ENCODE measurements at regions not wholly inside any gene's neighbourhood (a gene's known extent, or its start where the extent isn't known, plus 50 kb on each side); places are given as distances from the start of the nearest gene placed in this dataset.

GRCh38 chr2:180145163-180145562 lies 138.1 kb upstream of the CWC22 start:
- no peak for TF ChIP-seq CTCF (IDR thresholded peaks at IDR 0.05; ENCODE audit: low read depth, low read length)
- no peak overlapping the region for H3K4me3 ChIP-seq (replicated peaks in 1 of 2; ENCODE audit: low read depth in 2 of 2, low read length in 2 of 2)
- DNase-seq (ENCODE audit: low read depth in 2 of 2) = no peak

GRCh38 chr2:180144338-180144813 lies 137.3 kb upstream of the CWC22 start:
- no peak for DNase-seq (ENCODE audit: low read depth in 2 of 2)
- H3K4me3 ChIP-seq (replicated peaks in 1 of 2; ENCODE audit: low read depth in 2 of 2, low read length in 2 of 2) = no peak overlapping the region
- TF ChIP-seq CTCF (IDR thresholded peaks at IDR 0.05; ENCODE audit: low read depth, low read length) = no peak

GRCh38 chr2:180143633-180144337 lies 136.7 kb upstream of the CWC22 start:
- TF ChIP-seq CTCF (IDR thresholded peaks at IDR 0.05; ENCODE audit: low read depth, low read length) = no peak
- DNase-seq (ENCODE audit: low read depth in 2 of 2) = no peak
- H3K4me3 ChIP-seq (replicated peaks in 1 of 2; ENCODE audit: low read depth in 2 of 2, low read length in 2 of 2) = no peak overlapping the region

- no peak for TF ChIP-seq CTCF (IDR thresholded peaks at IDR 0.05; ENCODE audit: low read depth, low read length)
- H3K4me3 ChIP-seq (replicated peaks in 1 of 2; ENCODE audit: low read depth in 2 of 2, low read length in 2 of 2) = no peak overlapping the region
- DNase-seq (ENCODE audit: low read depth in 2 of 2) = no peak
These were observed 134.5 kb upstream of the CWC22 start for GRCh38 chr2:180141600-180141999.

GRCh38 chr2:180133736-180134135 lies 126.6 kb upstream of the CWC22 start:
- no peak overlapping the region for H3K4me3 ChIP-seq (replicated peaks in 1 of 2; ENCODE audit: low read depth in 2 of 2, low read length in 2 of 2)
- TF ChIP-seq CTCF (IDR thresholded peaks at IDR 0.05; ENCODE audit: low read depth, low read length) = no peak
- DNase-seq (ENCODE audit: low read depth in 2 of 2) = no peak

GRCh38 chr2:180130403-180130802 lies 123.3 kb upstream of the CWC22 start:
- H3K4me3 ChIP-seq (replicated peaks in 1 of 2; ENCODE audit: low read depth in 2 of 2, low read length in 2 of 2) = no peak overlapping the region
- peak; percentile 5 to 58 for DNase-seq (ENCODE audit: low read depth in 2 of 2)
- no peak for TF ChIP-seq CTCF (IDR thresholded peaks at IDR 0.05; ENCODE audit: low read depth, low read length)

- H3K4me3 ChIP-seq (replicated peaks in 1 of 2; ENCODE audit: low read depth in 2 of 2, low read length in 2 of 2) = no peak overlapping the region
- no peak for TF ChIP-seq CTCF (IDR thresholded peaks at IDR 0.05; ENCODE audit: low read depth, low read length)
- DNase-seq (ENCODE audit: low read depth in 2 of 2) = no peak
These were observed 121.8 kb upstream of the CWC22 start for GRCh38 chr2:180128861-180129260.

Measured in cardiac fibroblast (primary cell).